CD4-positive, alpha-beta T cell (primary cell): ENCODE measurements at regions not wholly inside any gene's neighbourhood (a gene's known extent, or its start where the extent isn't known, plus 50 kb on each side); places are given as distances from the start of the nearest gene placed in this dataset.
"Not testable (repeated sequence)": the region's sequence is repeated elsewhere in the genome, so short reads cannot be mapped to it uniquely, and the experiment has no call there.

Source experiments
- ATAC-seq: fragments of 200-7000 bp; cut with Tn5 transposase; one replicate; pipeline ENCODE4 v1.10.0; 2022; ENCODE audit warnings: mild to moderate bottlenecking; ENCODE audit not compliant: poor library complexity
- CTCF ChIA-PET: fragments of 350-600 bp; sonication (Branson Sonifier 250); formaldehyde crosslinking; loops from one replicate; lab custom pipeline; 2021; ENCODE audit warnings: antibody characterized with exemption, inconsistent platforms; lab: Charles Lee
- POLR2A ChIA-PET: fragments of 350-600 bp; sonication (Branson Sonifier 250); formaldehyde crosslinking; loops from one replicate; lab custom pipeline; 2021; ENCODE audit warnings: antibody characterized with exemption, inconsistent platforms; lab: Charles Lee
- DNase-seq, 14 experiments: peaks; one replicate each; pipeline ENCODE4 v3.0.0-alpha.2; 2013 to 2020; ENCODE audit warnings: mixed read lengths in 2 of 14
- H3K27ac ChIP-seq, 2 donors: one replicate each; pipeline versions ENCODE4 v1.5.1 to v1.7.0; 2013; ENCODE audit warnings: low read length in 2 of 2, low read depth in 1 of 2, mild to moderate bottlenecking in 1 of 2
- H3K27me3 ChIP-seq, 2 experiments: 1 replicate in 1 of 2; 2 replicates in 1 of 2; pipeline versions ENCODE4 v1.6.1 to v1.7.0; 2013; ENCODE audit warnings: low read length in 2 of 2, control low read depth in 1 of 2, mild to moderate bottlenecking in 1 of 2, moderate library complexity in 1 of 2; ENCODE audit not compliant: insufficient read depth in 2 of 2, control insufficient read depth in 1 of 2
- H3K36me3 ChIP-seq: one replicate; pipeline ENCODE4 v1.6.1; 2013; ENCODE audit warnings: low read length, control low read depth; ENCODE audit not compliant: insufficient read depth
- H3K4me1 ChIP-seq: one replicate; pipeline ENCODE4 v1.6.1; 2013; ENCODE audit warnings: low read length, control low read depth; ENCODE audit not compliant: insufficient read depth
- H3K4me3 ChIP-seq: one replicate; pipeline ENCODE4 v1.5.1; 2013; ENCODE audit warnings: mild to moderate bottlenecking, low read length, moderate library complexity
- H3K9me3 ChIP-seq, 2 experiments: 1 replicate in 1 of 2; 2 replicates in 1 of 2; pipeline versions ENCODE4 v1.6.1 to v1.7.0; 2013; ENCODE audit warnings: low read length in 2 of 2, mild to moderate bottlenecking in 2 of 2, control low read depth in 1 of 2, moderate library complexity in 1 of 2; ENCODE audit not compliant: control insufficient read depth in 1 of 2, insufficient read depth in 1 of 2
- H3K27ac Mint-ChIP-seq: one replicate; pipeline ENCODE4 v1.8.0; 2020; ENCODE audit warnings: mixed read lengths
- H3K27me3 Mint-ChIP-seq: one replicate; pipeline ENCODE4 v1.8.0; 2021; ENCODE audit warnings: mixed read lengths
- H3K36me3 Mint-ChIP-seq: one replicate; pipeline ENCODE4 v1.8.0; 2021; ENCODE audit warnings: low read depth, mixed read lengths
- H3K4me1 Mint-ChIP-seq: one replicate; pipeline ENCODE4 v1.8.0; 2021; ENCODE audit warnings: low read depth, mixed read lengths
- H3K4me3 Mint-ChIP-seq: one replicate; pipeline ENCODE4 v1.8.0; 2020; ENCODE audit warnings: mild to moderate bottlenecking, mixed read lengths
- H3K9me3 Mint-ChIP-seq: one replicate; pipeline ENCODE4 v1.8.0; 2020; ENCODE audit warnings: mixed read lengths
- CTCF ChIP-seq: fragments of 200-600 bp; IDR thresholded peaks from one replicate; pipeline ENCODE4 v1.8.0; 2022; ENCODE audit warnings: antibody characterized with exemption, mild to moderate bottlenecking
- intact Hi-C, 2 experiments: fragments of 100-400 bp; cut with DNase I in 1 of 2; cut with micrococcal nuclease in 1 of 2; formaldehyde crosslinking; loops; one replicate each; pipeline versions ENCODE4 v1.15.1 to v1.9.0; 2023 to 2025; cut with DNase I, micrococcal nuclease

GRCh38 chr2:215722986-215723630, 287.2 kb upstream of the FN1 start:
- POLR2A ChIA-PET: no interaction called here
- no peaks in the 10 kb centered on the region for H3K9me3 Mint-ChIP-seq
- TF ChIP-seq CTCF: no peak
- H3K27me3 Mint-ChIP-seq: no peaks in the 10 kb centered on the region
- no peak overlapping the region for H3K4me3 ChIP-seq
- H3K36me3 ChIP-seq: no peaks in the 10 kb centered on the region
- H3K27me3 ChIP-seq: no peaks in the 10 kb centered on the region
- H3K4me1 ChIP-seq: no peaks in the 10 kb centered on the region
- no peaks in the 10 kb centered on the region for H3K36me3 Mint-ChIP-seq
- no peak overlapping the region for H3K27ac ChIP-seq
- peaks cover 2% of the 10 kb centered on the region for H3K4me1 Mint-ChIP-seq
- intact Hi-C loops: loop anchor here in 1 of 2 experiments (10.0 kb wide), 1 partner anchor 138 kb away; no protein-coding TSS in a partner anchor
- H3K27ac Mint-ChIP-seq: no peak overlapping the region
- no peak overlapping the region for H3K4me3 Mint-ChIP-seq
- no peak for ATAC-seq
- H3K9me3 ChIP-seq: no peaks in the 10 kb centered on the region
- CTCF ChIA-PET: no interaction called here
- no peak for DNase-seq

GRCh38 chr2:215722125-215722524, 286.3 kb upstream of the FN1 start:
- Mint-ChIP-seq H3K27me3 (no peaks in the 10 kb centered on the region), H3K27ac (no peak overlapping the region), H3K9me3 (no peaks in the 10 kb centered on the region), H3K4me1 (peaks cover 4% of the 10 kb centered on the region), H3K4me3 (no peak overlapping the region), H3K36me3 (no peaks in the 10 kb centered on the region)
- intact Hi-C loops: loop anchor here in 1 of 2 experiments (10.0 kb wide), 1 partner anchor 137 kb away; no protein-coding TSS in a partner anchor
- ChIA-PET POLR2A (no interaction called here), CTCF (interaction anchor here (1.2 kb wide), 1 partner anchor 13 kb away, joined by 3 read pairs; no protein-coding TSS in a partner anchor)
- no peaks in the 10 kb centered on the region for H3K4me1 ChIP-seq
- H3K27me3 ChIP-seq: no peaks in the 10 kb centered on the region
- ATAC-seq (no peak), DNase-seq (no peak)
- no peaks in the 10 kb centered on the region for H3K9me3 ChIP-seq
- no peak overlapping the region for H3K4me3 ChIP-seq
- TF ChIP-seq CTCF: no peak
- H3K36me3 ChIP-seq: no peaks in the 10 kb centered on the region
- H3K27ac ChIP-seq: no peak overlapping the region

GRCh38 chr2:215721515-215721914, 285.6 kb upstream of the FN1 start:
- H3K4me3 ChIP-seq, H3K9me3 ChIP-seq, POLR2A ChIA-PET, H3K4me1 Mint-ChIP-seq, H3K36me3 ChIP-seq, ATAC-seq, H3K27ac ChIP-seq, H3K27me3 Mint-ChIP-seq, H3K4me1 ChIP-seq, H3K27ac Mint-ChIP-seq, H3K4me3 Mint-ChIP-seq, H3K9me3 Mint-ChIP-seq, H3K36me3 Mint-ChIP-seq, H3K27me3 ChIP-seq, DNase-seq: not testable (repeated sequence)
- intact Hi-C loops: loop anchor here in 1 of 2 experiments (10.0 kb wide), 1 partner anchor 137 kb away; no protein-coding TSS in a partner anchor
- CTCF ChIA-PET: interaction anchor here (1.2 kb wide), 1 partner anchor 13 kb away, joined by 3 read pairs; no protein-coding TSS in a partner anchor

GRCh38 chr2:215718890-215719289, 283.0 kb upstream of the FN1 start:
- ChIA-PET CTCF (no interaction called here), POLR2A (no interaction called here)
- DNase-seq: no peak
- Mint-ChIP-seq H3K36me3 (no peaks in the 10 kb centered on the region), H3K27me3 (no peaks in the 10 kb centered on the region), H3K4me1 (peaks cover 4% of the 10 kb centered on the region), H3K27ac (no peak overlapping the region), H3K4me3 (no peak overlapping the region), H3K9me3 (no peaks in the 10 kb centered on the region)
- H3K4me3 ChIP-seq: no peak overlapping the region
- H3K27ac ChIP-seq: no peak overlapping the region
- H3K36me3 ChIP-seq: no peaks in the 10 kb centered on the region
- no peak for ATAC-seq
- H3K4me1 ChIP-seq: no peaks in the 10 kb centered on the region
- no peaks in the 10 kb centered on the region for H3K27me3 ChIP-seq
- TF ChIP-seq CTCF: no peak
- no peaks in the 10 kb centered on the region for H3K9me3 ChIP-seq
- intact Hi-C loops: no loop called here
